Natural killer cell (primary cell): ENCODE measurements at regions not wholly inside any gene's neighbourhood (a gene's known extent, or its start where the extent isn't known, plus 50 kb on each side); places are given as distances from the start of the nearest gene placed in this dataset.

Source experiments
- ATAC-seq, 3 donors: fragments of 150-1000 bp in 2 of 3; fragments of 200-7000 bp in 1 of 3; cut with Tn5 transposase; 1 replicate in 1 of 3; 2 replicates in 2 of 3; pipeline ENCODE4 v1.10.0; 2021; ENCODE audit warnings: mild to moderate bottlenecking in 2 of 3, moderate library complexity in 2 of 3
- DNase-seq, 2 donors: peaks; one replicate each; pipeline versions ENCODE4 v3.0.0 to v3.0.0-alpha.2; 2013 to 2021; ENCODE audit warnings: mixed read lengths in 1 of 2
- H3K27ac ChIP-seq: one replicate; pipeline ENCODE4 v1.5.1; 2013; ENCODE audit warnings: mild to moderate bottlenecking, low read length
- H3K27me3 ChIP-seq: one replicate; pipeline ENCODE4 v1.6.1; 2013; ENCODE audit warnings: low read length; ENCODE audit not compliant: control insufficient read depth, insufficient read depth
- H3K36me3 ChIP-seq: one replicate; pipeline ENCODE4 v1.6.1; 2013; ENCODE audit warnings: low read length; ENCODE audit not compliant: control insufficient read depth, insufficient read depth
- H3K4me1 ChIP-seq: one replicate; pipeline ENCODE4 v1.6.1; 2013; ENCODE audit warnings: low read length; ENCODE audit not compliant: control insufficient read depth, insufficient read depth
- H3K4me3 ChIP-seq: one replicate; pipeline ENCODE4 v1.5.1; 2013; ENCODE audit warnings: low read length
- H3K9me3 ChIP-seq: one replicate; pipeline ENCODE4 v1.6.1; 2013; ENCODE audit warnings: low read length; ENCODE audit not compliant: control insufficient read depth, insufficient read depth
- H3K27ac Mint-ChIP-seq, 2 donors: one replicate each; pipeline ENCODE4 v1.8.0; 2022; ENCODE audit warnings: mild to moderate bottlenecking in 2 of 2, mixed read lengths in 2 of 2, moderate library complexity in 1 of 2
- H3K27me3 Mint-ChIP-seq, 2 donors: one replicate each; pipeline ENCODE4 v1.8.0; 2022; ENCODE audit warnings: low read depth in 2 of 2, mixed read lengths in 2 of 2
- H3K36me3 Mint-ChIP-seq: one replicate; pipeline ENCODE4 v1.8.0; 2022; ENCODE audit warnings: mixed read lengths
- H3K4me1 Mint-ChIP-seq, 2 donors: one replicate each; pipeline ENCODE4 v1.8.0; 2022; ENCODE audit warnings: mixed read lengths in 2 of 2
- H3K4me3 Mint-ChIP-seq: one replicate; pipeline ENCODE4 v1.8.0; 2022; ENCODE audit warnings: mild to moderate bottlenecking, moderate library complexity, mixed read lengths
- H3K9me3 Mint-ChIP-seq, 2 donors: one replicate each; pipeline ENCODE4 v1.8.0; 2022; ENCODE audit warnings: mixed read lengths in 2 of 2
- CTCF ChIP-seq: fragments of 200-600 bp; IDR thresholded peaks from one replicate; pipeline ENCODE4 v1.8.0; 2022; ENCODE audit warnings: antibody characterized with exemption
- WGBS: methylation state at CpG from one replicate; pipeline ENCODE4 v1.1.7; 2013; ENCODE audit warnings: missing lambda C conversion rate; ENCODE audit not compliant: insufficient coverage; 5-methylcytosine and 5-hydroxymethylcytosine counted together
- intact Hi-C: fragments of 100-400 bp; cut with micrococcal nuclease; formaldehyde crosslinking; loops from one replicate; pipeline ENCODE4 v1.14.2; 2022

- Histone ChIP-seq H3K9me3 (no peaks in the 10 kb centered on the region), H3K4me3 (no peak overlapping the region), H3K4me1 (no peaks in the 10 kb centered on the region), H3K27ac (no peak overlapping the region), H3K36me3 (no peaks in the 10 kb centered on the region), H3K27me3 (no peaks in the 10 kb centered on the region)
- H3K4me3 Mint-ChIP-seq = no peak overlapping the region
- intact Hi-C loops = no loop called here
- ATAC-seq (no peak), DNase-seq (no peak)
- H3K27me3 Mint-ChIP-seq = no peaks in the 10 kb centered on the region
- WGBS = 84% methylated on average over 8 of the region's 8 CpGs
- peaks cover 4% of the 10 kb centered on the region in 2 donors for H3K9me3 Mint-ChIP-seq
- no peaks in the 10 kb centered on the region for H3K36me3 Mint-ChIP-seq
- no peak overlapping the region for H3K27ac Mint-ChIP-seq
- TF ChIP-seq CTCF = no peak
- H3K4me1 Mint-ChIP-seq = no peaks in the 10 kb centered on the region
Observed at GRCh38 chr18:71405169-71405809, 1116.4 kb downstream of the SOCS6 start.

GRCh38 chr18:71403501-71403900 is 1114.7 kb downstream of the SOCS6 start:
- Histone ChIP-seq H3K27me3 (no peaks in the 10 kb centered on the region), H3K36me3 (no peaks in the 10 kb centered on the region), H3K4me1 (no peaks in the 10 kb centered on the region), H3K9me3 (no peaks in the 10 kb centered on the region), H3K27ac (no peak overlapping the region), H3K4me3 (no peak overlapping the region)
- 67% methylated on average over 2 of the region's 2 CpGs for WGBS
- ATAC-seq (no peak), DNase-seq (no peak)
- H3K36me3 Mint-ChIP-seq = no peaks in the 10 kb centered on the region
- H3K27ac Mint-ChIP-seq = no peak overlapping the region
- no peaks in the 10 kb centered on the region for H3K27me3 Mint-ChIP-seq
- no peaks in the 10 kb centered on the region for H3K4me1 Mint-ChIP-seq
- no peak for TF ChIP-seq CTCF
- H3K9me3 Mint-ChIP-seq = peaks cover 0 to 5% of the 10 kb centered on the region in 2 donors
- intact Hi-C loops = no loop called here
- no peak overlapping the region for H3K4me3 Mint-ChIP-seq

GRCh38 chr18:71398531-71398930 is 1109.7 kb downstream of the SOCS6 start:
- Histone ChIP-seq H3K4me3 (no peak overlapping the region), H3K4me1 (no peaks in the 10 kb centered on the region), H3K36me3 (no peaks in the 10 kb centered on the region), H3K9me3 (no peaks in the 10 kb centered on the region), H3K27ac (no peak overlapping the region), H3K27me3 (no peaks in the 10 kb centered on the region)
- Mint-ChIP-seq H3K36me3 (no peaks in the 10 kb centered on the region), H3K9me3 (peaks cover 0 to 6% of the 10 kb centered on the region in 2 donors), H3K4me3 (no peak overlapping the region), H3K27ac (no peak overlapping the region), H3K4me1 (no peaks in the 10 kb centered on the region), H3K27me3 (no peaks in the 10 kb centered on the region)
- 36% methylated on average over 3 of the region's 4 CpGs for WGBS
- intact Hi-C loops = no loop called here
- TF ChIP-seq CTCF = no peak
- no peak for DNase-seq
- no peak for ATAC-seq

- DNase-seq (no peak), ATAC-seq (no peak)
- Histone ChIP-seq H3K9me3 (peaks cover 2% of the 10 kb centered on the region), H3K27ac (no peak overlapping the region), H3K27me3 (no peaks in the 10 kb centered on the region), H3K36me3 (no peaks in the 10 kb centered on the region), H3K4me3 (no peak overlapping the region), H3K4me1 (no peaks in the 10 kb centered on the region)
- no CpG with 5 or more reads among the region's 3 CpGs for WGBS
- H3K36me3 Mint-ChIP-seq = no peaks in the 10 kb centered on the region
- peaks cover 3 to 11% of the 10 kb centered on the region in 2 donors for H3K9me3 Mint-ChIP-seq
- H3K4me1 Mint-ChIP-seq = no peaks in the 10 kb centered on the region
- no peak for TF ChIP-seq CTCF
- no peak overlapping the region for H3K4me3 Mint-ChIP-seq
- intact Hi-C loops = no loop called here
- no peaks in the 10 kb centered on the region for H3K27me3 Mint-ChIP-seq
- no peak overlapping the region for H3K27ac Mint-ChIP-seq
Observed at GRCh38 chr18:71388148-71388547, 1099.3 kb downstream of the SOCS6 start.
